ENCODE measurements at regions not wholly inside any gene's neighbourhood (a gene's known extent, or its start where the extent isn't known, plus 50 kb on each side); places are given as distances from the start of the nearest gene placed in this dataset.
A peak's percentile ranks its signal among the peaks of the same experiment; 100 is the strongest.

- Histone ChIP-seq H3K4me1 (no peaks in the 10 kb centered on the region; the same call in 1 of the 2 replicates), H3K4me3 (no peak overlapping the region), H3K36me3 (no peaks in the 10 kb centered on the region), H3K27me3 (no peaks in the 10 kb centered on the region), H3K9me3 (replicated peaks) (no peaks in the 10 kb centered on the region), H3K27ac (no peak overlapping the region)
- DNase-seq = no peak
Measured at GRCh38 chr4:43276321-43276720, 383.8 kb downstream of the GRXCR1 start.

DNA sequence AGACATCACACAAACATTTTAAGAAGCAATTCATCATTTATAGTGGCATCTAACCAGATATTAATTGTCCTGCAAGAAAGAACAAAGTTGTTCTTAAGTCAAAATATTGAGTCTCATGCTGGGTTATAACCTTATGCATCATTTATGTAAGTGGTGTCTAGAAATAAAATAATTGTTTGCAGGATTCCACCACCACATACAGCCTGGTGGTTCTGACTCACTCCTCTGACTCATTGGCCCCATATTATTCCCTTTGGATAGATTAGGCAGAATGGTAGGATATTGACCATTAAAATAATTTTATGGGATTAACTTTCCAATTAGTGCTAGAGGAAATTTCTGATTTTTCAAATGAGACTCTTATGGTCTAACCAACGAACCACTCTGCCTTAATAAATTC is 384.5 kb downstream of the GRXCR1 start:
- DNase-seq = no peak
- no peaks in the 10 kb centered on the region for H3K36me3 ChIP-seq
- H3K4me3 ChIP-seq = no peak overlapping the region
- no peaks in the 10 kb centered on the region for H3K9me3 ChIP-seq (replicated peaks)
- no peak overlapping the region for H3K27ac ChIP-seq
- H3K27me3 ChIP-seq = no peaks in the 10 kb centered on the region
- no peaks in the 10 kb centered on the region; the same call in 1 of the 2 replicates for H3K4me1 ChIP-seq

DNA sequence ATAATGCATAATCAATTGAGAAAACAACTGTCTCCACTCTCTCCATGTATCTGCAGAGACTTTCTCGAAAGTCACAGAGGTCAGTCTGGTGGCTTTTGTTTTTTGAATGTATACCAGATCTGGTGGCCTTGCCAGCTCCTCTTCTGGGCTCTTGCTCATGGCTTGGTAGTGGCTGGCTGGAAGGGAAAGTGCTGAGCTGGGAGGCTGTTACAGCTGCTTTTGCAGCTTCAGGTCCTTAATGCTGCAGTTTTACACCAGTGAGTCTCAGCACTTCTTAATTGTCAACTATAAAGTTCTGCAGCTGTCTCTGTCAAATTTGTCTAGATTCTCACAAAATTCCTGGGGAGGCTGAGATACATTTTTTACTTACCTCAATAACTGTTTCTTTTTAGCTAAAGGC is 390.0 kb downstream of the GRXCR1 start:
- Histone ChIP-seq H3K4me1 (no peaks in the 10 kb centered on the region; the same call in 1 of the 2 replicates), H3K27ac (no peak overlapping the region), H3K4me3 (no peak overlapping the region), H3K9me3 (replicated peaks) (no peaks in the 10 kb centered on the region), H3K36me3 (no peaks in the 10 kb centered on the region), H3K27me3 (no peaks in the 10 kb centered on the region)
- DNase-seq = peak in 1 of 2 experiments; percentile 9

DNA sequence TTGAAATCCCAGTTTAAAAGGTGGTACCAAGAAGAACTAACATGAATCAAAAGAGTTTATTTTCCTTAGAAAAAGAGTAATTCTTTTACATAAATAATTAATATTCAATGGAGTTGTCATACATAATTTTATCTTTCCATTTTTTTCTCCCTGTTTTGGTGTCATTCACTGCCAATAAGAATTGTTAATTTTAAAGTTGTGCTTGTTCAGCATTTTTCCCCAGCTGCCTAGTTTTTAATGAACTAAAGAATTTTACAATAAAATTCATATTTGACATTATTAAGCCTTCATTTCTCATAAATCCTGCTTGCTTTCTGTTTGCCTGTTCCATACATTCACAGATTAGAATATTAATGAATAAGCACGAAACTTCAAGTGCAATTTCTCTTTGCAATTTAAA is 393.6 kb downstream of the GRXCR1 start:
- Histone ChIP-seq H3K27me3 (no peaks in the 10 kb centered on the region), H3K9me3 (replicated peaks) (no peaks in the 10 kb centered on the region), H3K27ac (no peak overlapping the region), H3K36me3 (no peaks in the 10 kb centered on the region), H3K4me1 (no peaks in the 10 kb centered on the region), H3K4me3 (no peak overlapping the region)
- DNase-seq = no peak

- H3K27me3 ChIP-seq = no peaks in the 10 kb centered on the region
- H3K27ac ChIP-seq = no peak overlapping the region
- no peaks in the 10 kb centered on the region for H3K36me3 ChIP-seq
- H3K9me3 ChIP-seq (replicated peaks) = no peaks in the 10 kb centered on the region
- H3K4me1 ChIP-seq = no peaks in the 10 kb centered on the region
- H3K4me3 ChIP-seq = no peak overlapping the region
- DNase-seq = no peak
Measured at GRCh38 chr4:43296946-43297528, 404.5 kb downstream of the GRXCR1 start.

DNA sequence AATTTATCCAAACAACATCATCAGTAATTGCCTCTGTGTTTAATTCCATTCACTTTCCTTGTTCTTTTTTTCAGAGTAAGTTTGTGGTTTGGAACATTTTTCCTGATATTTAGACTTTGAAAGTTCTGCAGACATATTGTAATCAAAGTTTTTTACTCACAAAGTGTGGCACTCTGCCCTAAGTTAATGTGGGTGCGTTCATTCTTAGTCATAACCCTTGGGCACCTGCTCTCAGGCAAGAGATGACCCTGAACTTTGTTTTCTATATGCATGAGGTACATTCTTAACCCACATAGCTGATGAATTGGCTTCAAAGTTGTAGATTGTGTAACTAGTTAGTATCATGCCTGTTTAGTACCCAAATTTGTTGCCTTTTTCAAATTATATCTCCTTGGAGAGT is 424.3 kb downstream of the GRXCR1 start:
- Histone ChIP-seq H3K4me1 (no peaks in the 10 kb centered on the region), H3K36me3 (no peaks in the 10 kb centered on the region), H3K27me3 (no peaks in the 10 kb centered on the region), H3K4me3 (no peak overlapping the region), H3K9me3 (replicated peaks) (no peaks in the 10 kb centered on the region), H3K27ac (no peak overlapping the region)
- no peak for DNase-seq

GRCh38 chr4:43325220-43325967 is 432.9 kb downstream of the GRXCR1 start:
- Histone ChIP-seq H3K36me3 (no peaks in the 10 kb centered on the region), H3K9me3 (replicated peaks) (no peaks in the 10 kb centered on the region), H3K4me1 (no peaks in the 10 kb centered on the region), H3K27ac (no peak overlapping the region), H3K4me3 (no peak overlapping the region), H3K27me3 (no peaks in the 10 kb centered on the region)
- DNase-seq = no peak

- H3K36me3 ChIP-seq = no peaks in the 10 kb centered on the region
- H3K4me3 ChIP-seq = no peak overlapping the region
- no peaks in the 10 kb centered on the region for H3K27me3 ChIP-seq
- no peaks in the 10 kb centered on the region for H3K4me1 ChIP-seq
- H3K27ac ChIP-seq = no peak overlapping the region
- no peak for DNase-seq
- no peaks in the 10 kb centered on the region for H3K9me3 ChIP-seq (replicated peaks)
Measured at GRCh38 chr4:43330288-43330687, 437.8 kb downstream of the GRXCR1 start.

DNA sequence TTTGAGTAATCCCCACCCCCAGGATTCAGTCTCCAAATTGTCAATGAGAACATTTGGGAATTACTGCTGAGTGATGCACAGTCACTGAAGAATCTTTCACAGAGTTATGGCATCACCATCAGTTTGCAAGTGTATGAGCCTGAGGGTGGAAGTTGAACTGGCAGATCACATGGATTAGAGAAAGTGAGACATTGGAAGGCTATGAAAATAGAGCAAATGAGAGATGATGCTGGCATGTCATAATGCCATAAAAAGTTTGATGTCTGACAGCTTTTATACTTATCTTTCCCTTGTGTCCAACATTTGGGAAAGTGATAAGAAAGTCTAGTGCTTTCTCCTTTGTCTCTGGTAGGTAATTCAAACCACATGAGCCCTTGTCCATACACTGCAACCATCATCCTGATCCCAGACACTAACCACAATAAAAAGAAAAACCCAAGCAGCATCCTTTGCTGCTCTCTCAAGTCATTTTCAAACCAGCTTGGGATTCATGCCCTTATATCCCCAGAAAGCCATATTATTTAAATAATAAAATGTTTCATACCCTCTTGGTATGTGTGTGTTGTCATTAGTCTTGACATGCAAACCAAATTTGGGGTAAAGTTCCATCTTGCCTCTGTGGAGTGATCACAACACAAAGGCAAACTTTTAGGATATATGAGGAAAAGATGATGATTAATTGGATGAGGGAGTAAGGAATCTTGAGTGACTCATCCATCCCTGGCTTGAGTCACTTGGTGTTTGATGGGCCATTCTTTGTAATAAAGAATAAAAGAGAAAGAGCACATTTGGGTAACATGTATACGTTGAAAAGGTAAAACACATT is 438.9 kb downstream of the GRXCR1 start:
- no peak overlapping the region for H3K27ac ChIP-seq
- H3K36me3 ChIP-seq = no peaks in the 10 kb centered on the region
- no peaks in the 10 kb centered on the region for H3K9me3 ChIP-seq (replicated peaks)
- no peaks in the 10 kb centered on the region for H3K27me3 ChIP-seq
- H3K4me3 ChIP-seq = no peak overlapping the region
- H3K4me1 ChIP-seq = no peaks in the 10 kb centered on the region
- no peak for DNase-seq

DNA sequence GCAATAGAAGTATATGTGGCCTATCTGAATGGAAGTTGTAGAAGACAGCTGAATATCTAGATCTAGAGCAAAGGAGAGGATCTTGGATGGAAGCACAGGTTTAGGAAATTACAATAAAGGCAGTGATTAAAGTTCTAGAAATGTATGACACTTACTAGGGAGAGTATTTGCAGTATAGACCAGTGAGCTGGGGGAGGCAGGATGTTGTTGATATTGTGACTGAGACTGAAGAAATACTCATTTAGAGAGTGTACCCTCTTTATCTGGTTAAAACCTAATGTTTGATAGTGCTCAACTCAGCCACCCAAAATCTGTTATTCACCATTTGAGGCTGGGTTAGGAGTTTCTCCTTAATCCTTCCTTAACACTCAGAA is 439.5 kb downstream of the GRXCR1 start:
- Histone ChIP-seq H3K27me3 (no peaks in the 10 kb centered on the region), H3K4me3 (no peak overlapping the region), H3K4me1 (no peaks in the 10 kb centered on the region), H3K36me3 (no peaks in the 10 kb centered on the region), H3K9me3 (replicated peaks) (no peaks in the 10 kb centered on the region), H3K27ac (no peak overlapping the region)
- DNase-seq = no peak

DNA sequence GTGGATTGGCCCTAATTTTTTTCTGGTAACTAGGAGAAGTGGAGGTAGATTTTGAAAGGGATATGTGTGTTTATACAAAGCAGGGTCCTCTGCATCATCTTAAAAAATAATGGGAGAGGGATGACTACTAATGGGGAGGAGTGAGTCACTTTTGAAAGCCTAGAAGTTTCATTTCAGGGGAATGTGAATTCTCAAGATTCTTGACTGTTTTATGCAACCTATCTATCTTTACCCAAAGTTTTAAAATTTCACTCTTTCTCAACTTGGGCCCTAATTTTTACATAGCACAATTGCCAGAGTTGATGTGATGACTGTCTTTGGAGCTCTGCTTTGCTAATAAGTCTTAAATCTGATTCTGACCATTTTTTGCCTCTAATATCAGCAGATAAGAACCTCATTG is 445.2 kb downstream of the GRXCR1 start:
- DNase-seq = no peak
- H3K4me3 ChIP-seq = no peak overlapping the region
- no peaks in the 10 kb centered on the region for H3K36me3 ChIP-seq
- no peak overlapping the region for H3K27ac ChIP-seq
- H3K27me3 ChIP-seq = no peaks in the 10 kb centered on the region
- H3K4me1 ChIP-seq = no peaks in the 10 kb centered on the region
- H3K9me3 ChIP-seq (replicated peaks) = no peaks in the 10 kb centered on the region

DNA sequence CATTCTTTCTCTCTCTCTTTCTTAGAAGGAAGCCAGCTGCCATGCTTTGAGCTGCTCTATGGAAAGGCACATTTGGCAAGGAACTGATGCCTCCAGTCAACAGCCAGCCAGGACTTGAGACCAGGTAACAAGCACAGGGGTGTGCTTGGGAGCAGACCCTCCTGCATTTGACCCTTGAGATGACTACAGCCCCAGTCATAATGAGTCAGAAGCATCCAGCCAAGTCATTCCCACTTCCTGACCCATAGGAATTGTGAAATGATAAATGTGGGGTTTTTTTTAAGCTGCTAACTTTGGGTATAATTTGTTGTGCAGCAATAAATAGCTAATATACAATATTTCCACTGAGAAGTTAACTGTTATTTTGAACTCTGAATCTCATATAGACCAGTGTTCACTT is 446.9 kb downstream of the GRXCR1 start:
- no peaks in the 10 kb centered on the region for H3K9me3 ChIP-seq (replicated peaks)
- H3K4me1 ChIP-seq = no peaks in the 10 kb centered on the region
- H3K4me3 ChIP-seq = no peak overlapping the region
- no peaks in the 10 kb centered on the region for H3K36me3 ChIP-seq
- no peaks in the 10 kb centered on the region for H3K27me3 ChIP-seq
- no peak overlapping the region for H3K27ac ChIP-seq
- DNase-seq = no peak

DNA sequence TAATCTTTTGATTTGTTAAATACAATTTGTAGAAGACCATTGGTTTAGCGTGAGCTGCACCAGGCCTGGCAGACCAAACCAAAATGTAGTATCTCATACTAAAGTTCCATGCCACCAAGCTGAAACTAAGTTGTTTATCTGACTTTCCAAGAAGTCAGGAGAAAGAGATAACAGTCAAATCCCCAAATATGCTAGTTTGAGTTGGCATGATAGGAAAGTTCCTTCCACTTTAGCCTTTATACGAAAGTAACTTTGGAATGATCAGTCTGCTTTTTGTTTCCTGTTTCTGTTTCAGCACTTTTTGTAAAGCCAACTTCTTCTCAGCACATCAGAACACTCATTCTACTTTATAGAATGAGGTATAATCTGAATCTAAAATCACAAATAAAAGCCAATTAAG is 449.2 kb downstream of the GRXCR1 start:
- no peak overlapping the region for H3K27ac ChIP-seq
- no peaks in the 10 kb centered on the region for H3K4me1 ChIP-seq
- H3K36me3 ChIP-seq = no peaks in the 10 kb centered on the region
- no peak overlapping the region for H3K4me3 ChIP-seq
- no peaks in the 10 kb centered on the region for H3K27me3 ChIP-seq
- H3K9me3 ChIP-seq (replicated peaks) = no peaks in the 10 kb centered on the region
- DNase-seq = no peak

DNA sequence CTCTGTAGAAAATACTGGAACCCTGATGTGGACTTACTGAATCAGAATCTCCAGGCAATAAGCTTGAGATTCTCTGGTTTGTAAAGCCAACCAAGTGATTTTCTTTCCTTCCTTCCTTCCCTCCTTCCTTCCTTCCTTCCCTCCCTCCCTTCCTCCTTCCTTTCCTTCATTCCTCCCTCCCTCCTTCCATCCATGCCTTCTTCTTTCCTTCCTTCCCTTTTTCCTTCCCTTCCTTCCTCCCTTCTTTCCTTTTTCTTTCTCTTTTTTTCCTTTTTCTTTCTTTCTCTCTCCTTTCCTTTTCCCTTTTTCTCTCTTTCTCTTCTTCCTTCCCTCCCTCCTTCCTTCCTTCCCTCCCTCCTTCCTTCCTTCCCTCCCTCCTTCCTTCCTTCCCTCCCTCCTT is 450.8 kb downstream of the GRXCR1 start:
- Histone ChIP-seq H3K36me3 (no peaks in the 10 kb centered on the region), H3K27me3 (no peaks in the 10 kb centered on the region), H3K4me1 (no peaks in the 10 kb centered on the region), H3K9me3 (replicated peaks) (no peaks in the 10 kb centered on the region), H3K4me3 (no peak overlapping the region), H3K27ac (no peak overlapping the region)
- no peak for DNase-seq

DNA sequence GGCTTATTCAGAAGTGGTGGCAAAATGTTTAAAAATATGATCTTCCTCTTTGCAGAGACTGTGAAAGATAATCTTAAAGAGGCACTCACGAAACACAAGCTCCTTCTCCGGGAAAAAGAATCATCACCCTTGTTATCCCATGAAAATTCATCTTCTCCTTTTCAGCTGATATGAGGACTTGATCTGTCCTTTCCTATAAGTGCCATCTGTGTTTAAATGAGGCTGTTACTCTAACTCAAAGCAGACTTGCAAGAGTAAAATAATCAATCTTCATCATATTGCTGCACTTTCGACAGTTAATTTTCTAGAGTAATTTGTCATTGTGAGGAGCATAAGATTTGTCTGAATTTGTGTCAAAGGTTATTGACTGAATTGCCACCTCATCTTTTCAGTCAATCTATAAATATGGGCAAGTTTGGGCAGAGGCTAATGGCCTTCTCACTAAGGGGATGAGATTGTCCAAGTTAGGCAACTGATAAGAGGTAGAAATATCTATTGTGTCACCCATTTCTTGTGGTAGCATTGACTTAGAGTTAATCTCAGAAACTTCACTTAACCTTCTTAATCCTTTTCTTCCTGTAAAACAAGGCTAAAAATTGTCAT is 452.9 kb downstream of the GRXCR1 start:
- no peaks in the 10 kb centered on the region for H3K4me1 ChIP-seq
- H3K9me3 ChIP-seq (replicated peaks) = no peaks in the 10 kb centered on the region
- H3K4me3 ChIP-seq = no peak overlapping the region
- H3K36me3 ChIP-seq = no peaks in the 10 kb centered on the region
- DNase-seq = no peak
- H3K27me3 ChIP-seq = no peaks in the 10 kb centered on the region; the same call in 1 of the 2 replicates
- no peak overlapping the region for H3K27ac ChIP-seq
